Coronary artery (tissue), 2 donors: ENCODE measurements at regions not wholly inside any gene's neighbourhood (a gene's known extent, or its start where the extent isn't known, plus 50 kb on each side); places are given as distances from the start of the nearest gene placed in this dataset.

Source experiments
- DNase-seq: peaks from one replicate; pipeline ENCODE4 v3.0.0-alpha.2; 2017; ENCODE audit warnings: low spot score
- H3K27ac ChIP-seq, 2 donors: fragments of 200-600 bp; sonication (generic); one replicate each; pipeline ENCODE4 v1.5.1; 2016 to 2019
- H3K4me3 ChIP-seq: fragments of 200-600 bp; sonication (generic); 2 replicates; pipeline ENCODE4 v1.5.1; 2016; ENCODE audit warnings: mild to moderate bottlenecking, moderate library complexity
- TF ChIP-seq, protein P1 (sequence below): fragments of 200-600 bp; sonication (generic); IDR thresholded peaks from one replicate; pipeline ENCODE4 v1.5.1; 2019; ENCODE audit warnings: antibody characterized with exemption

DNA sequence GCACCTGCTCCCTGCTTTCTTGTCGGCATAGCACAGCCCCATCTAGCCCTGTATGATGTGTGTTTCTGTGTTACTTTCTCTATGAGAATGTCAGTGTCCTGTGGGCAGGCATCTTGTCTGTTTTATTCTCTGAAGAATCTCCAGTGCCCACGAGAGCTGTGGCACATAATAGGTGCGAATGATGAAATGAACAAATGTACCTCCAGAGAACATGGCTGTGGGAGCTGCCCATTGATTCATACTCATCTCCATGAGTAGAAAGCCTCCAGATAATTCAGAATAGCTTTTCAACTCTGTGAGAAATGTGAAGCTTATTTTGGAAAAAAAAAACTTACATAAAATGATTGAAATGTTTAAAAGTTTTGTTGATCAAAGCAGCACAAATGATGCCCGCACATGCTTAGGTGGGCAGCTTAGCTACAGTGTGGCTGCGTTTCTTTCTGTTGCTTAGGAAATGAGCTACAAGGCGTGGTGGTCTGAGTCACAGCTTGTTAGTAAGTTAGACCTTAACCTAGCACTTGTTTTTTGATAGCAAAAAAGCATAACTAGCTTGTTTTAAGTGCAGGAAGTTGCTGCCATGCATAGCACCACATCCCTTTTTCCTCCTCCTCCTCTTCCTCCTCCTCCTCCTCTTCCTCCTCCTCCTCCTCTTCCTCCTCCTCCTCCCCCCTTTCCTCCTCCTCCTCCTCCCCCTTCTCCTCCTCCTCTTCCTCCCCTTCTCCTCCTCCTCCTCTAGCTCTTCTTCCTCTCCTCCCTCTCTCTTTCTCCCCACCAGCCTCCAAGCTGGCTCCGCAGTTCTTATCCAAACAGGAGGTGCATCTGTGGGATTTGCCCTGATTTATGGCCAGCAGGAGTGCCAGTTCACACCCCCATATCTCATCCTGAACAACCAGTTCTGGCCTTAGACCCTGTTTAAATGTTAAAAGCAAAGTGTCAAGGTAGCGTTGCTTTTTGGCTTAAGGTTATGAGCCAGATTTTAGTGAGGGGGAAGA lies 221.5 kb downstream of the IRF8 start:
- no peak for DNase-seq
- TF ChIP-seq, protein P1, sequence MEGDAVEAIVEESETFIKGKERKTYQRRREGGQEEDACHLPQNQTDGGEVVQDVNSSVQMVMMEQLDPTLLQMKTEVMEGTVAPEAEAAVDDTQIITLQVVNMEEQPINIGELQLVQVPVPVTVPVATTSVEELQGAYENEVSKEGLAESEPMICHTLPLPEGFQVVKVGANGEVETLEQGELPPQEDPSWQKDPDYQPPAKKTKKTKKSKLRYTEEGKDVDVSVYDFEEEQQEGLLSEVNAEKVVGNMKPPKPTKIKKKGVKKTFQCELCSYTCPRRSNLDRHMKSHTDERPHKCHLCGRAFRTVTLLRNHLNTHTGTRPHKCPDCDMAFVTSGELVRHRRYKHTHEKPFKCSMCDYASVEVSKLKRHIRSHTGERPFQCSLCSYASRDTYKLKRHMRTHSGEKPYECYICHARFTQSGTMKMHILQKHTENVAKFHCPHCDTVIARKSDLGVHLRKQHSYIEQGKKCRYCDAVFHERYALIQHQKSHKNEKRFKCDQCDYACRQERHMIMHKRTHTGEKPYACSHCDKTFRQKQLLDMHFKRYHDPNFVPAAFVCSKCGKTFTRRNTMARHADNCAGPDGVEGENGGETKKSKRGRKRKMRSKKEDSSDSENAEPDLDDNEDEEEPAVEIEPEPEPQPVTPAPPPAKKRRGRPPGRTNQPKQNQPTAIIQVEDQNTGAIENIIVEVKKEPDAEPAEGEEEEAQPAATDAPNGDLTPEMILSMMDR, result no peak
- Histone ChIP-seq H3K27ac (no peak overlapping the region), H3K4me3 (no peak overlapping the region)

DNA sequence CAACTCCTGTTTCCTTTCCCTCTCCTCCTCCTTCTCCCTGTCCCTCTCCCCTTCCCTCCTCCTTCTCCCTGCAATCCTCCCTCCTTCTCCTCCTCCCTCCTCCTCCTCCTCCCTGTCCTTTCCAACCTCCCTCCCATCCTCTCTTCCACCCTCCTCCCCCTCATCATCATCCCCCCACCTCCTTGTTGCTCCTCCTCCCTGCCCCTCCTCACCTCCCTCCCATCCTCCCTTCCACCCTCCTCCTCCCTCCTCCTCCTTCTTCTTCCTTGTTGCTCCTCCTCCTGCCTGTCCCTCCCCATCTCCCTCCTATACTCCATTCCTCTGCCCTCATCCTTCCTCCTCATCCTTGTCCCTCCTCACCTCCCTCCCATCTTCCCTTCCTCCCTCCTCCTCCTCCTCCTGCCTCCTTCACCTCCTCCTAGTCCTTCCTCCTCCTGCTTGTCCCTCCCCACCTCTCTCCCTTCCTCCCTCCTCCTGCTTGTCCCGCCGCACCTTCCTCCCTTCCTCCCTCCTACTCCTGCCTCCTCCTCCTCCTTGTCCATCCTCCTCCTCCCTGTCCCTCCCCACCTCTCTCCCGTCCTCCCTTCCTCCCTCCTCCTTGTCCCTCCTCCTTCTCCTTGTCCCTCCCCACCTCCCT lies 222.5 kb downstream of the IRF8 start:
- TF ChIP-seq, protein P1, result no peak
- H3K27ac ChIP-seq, result no peak overlapping the region
- no peak for DNase-seq
- H3K4me3 ChIP-seq, result no peak overlapping the region

DNA sequence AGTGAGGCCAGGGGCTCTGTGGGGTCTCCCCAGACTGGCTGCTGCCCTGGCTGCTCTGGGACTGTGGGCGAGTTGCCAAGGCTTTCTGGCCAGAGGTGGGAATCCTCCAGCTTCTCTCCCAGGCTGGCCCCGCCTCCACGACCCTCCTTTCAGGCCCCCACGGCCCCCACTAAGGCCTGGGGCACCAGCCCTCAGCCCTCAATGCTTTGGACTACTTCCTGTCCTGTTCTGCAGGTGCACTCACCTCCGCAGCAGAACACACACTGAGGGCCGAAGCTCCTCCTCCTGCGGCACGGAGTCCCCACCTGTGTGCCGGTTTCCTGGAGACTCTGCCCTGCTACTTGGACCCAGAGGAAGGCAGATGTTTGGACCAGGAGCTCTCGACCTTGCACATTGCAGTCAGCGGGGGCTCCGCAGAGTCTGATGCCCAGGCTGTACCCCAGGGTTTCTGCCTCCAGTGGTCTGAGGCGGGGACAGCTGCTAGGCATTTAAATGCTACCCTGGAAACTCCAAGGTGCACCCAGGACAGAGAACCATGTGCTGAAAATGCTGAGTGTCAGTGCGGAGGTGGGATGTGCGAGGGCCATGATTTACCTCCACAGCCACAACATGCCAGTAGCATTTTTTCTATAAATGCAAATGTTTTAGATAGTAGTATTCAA lies 223.8 kb downstream of the IRF8 start:
- H3K27ac ChIP-seq, result no peak overlapping the region
- no peak overlapping the region for H3K4me3 ChIP-seq
- TF ChIP-seq, protein P1, result no peak
- DNase-seq, result no peak

DNA sequence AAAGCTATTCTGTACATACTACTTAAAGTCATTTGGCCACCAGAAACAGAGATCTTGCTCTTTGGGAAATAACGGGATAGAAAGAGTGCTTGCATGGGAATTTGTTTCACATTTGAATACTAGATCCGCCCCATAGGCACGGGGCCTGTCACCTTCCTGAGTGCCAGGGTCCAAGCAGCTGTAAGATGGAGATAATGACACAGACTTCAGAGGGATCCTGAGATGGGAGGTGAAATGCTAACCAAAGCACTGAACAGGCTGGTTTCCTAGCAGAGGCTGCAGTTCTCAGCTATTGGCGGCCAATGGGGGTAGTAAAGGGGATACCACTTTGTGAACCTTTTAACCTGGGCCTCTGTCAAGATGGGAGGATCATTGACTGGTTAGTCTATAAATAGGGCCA lies 225.4 kb downstream of the IRF8 start:
- H3K4me3 ChIP-seq, result no peak overlapping the region
- no peak overlapping the region for H3K27ac ChIP-seq
- TF ChIP-seq, protein P1, result no peak
- no peak for DNase-seq

DNA sequence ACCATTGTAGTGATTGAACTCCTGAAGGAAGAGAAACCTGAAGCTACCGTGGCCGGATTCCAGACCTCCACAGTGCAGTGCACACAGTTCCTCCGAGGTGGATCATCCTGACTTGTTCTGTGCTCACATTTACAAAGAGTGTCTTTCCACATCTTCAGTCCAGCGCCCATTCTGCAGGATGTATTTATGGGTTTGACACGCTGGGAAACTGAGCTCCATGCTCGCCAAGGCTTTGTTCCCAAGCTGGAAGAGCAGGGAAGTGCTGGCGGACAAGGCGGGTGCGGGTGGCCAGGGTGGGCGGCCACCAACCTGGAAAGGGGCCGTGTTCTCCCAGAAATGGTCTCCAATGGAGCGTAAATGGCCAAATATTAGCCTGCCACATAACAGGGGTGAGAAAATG lies 227.9 kb downstream of the IRF8 start:
- DNase-seq, result no peak
- no peak overlapping the region for H3K27ac ChIP-seq
- H3K4me3 ChIP-seq, result no peak overlapping the region
- TF ChIP-seq, protein P1, result no peak

DNA sequence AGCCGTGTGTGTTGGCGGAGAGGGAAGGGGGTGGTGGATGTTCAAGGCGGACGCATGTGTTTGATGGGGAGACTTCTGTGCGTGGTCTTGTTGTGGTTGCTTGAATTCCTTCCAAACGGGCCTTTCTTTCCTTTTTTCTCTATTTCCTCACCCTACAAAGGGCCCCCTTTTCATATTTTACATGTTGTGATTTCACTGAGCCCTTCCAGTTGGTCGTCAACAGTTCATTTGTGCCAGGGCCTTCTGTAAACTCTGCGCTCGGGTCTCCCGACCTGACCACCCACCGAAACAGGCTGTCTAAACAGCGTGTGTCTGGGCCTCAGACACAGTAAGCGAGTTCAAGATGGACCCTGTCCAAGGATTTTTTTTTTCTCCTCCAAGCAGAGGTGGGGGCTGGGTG lies 228.4 kb downstream of the IRF8 start:
- TF ChIP-seq, protein P1, result no peak
- H3K4me3 ChIP-seq, result no peak overlapping the region
- no peak overlapping the region for H3K27ac ChIP-seq
- no peak for DNase-seq
